Kidney capillary endothelial cell (primary cell): ENCODE measurements at regions not wholly inside any gene's neighbourhood (a gene's known extent, or its start where the extent isn't known, plus 50 kb on each side); places are given as distances from the start of the nearest gene placed in this dataset.

Experiments used
- DNase-seq: peaks from one replicate; pipeline ENCODE4 v3.0.0-alpha.2; 2018; ENCODE audit warnings: low spot score

- DNase-seq: no peak
These were observed 329.2 kb upstream of the NPVF start for GRCh38 chr7:25557379-25557917.

GRCh38 chr7:25557930-25558329, 329.6 kb upstream of the NPVF start:
- DNase-seq: no peak

GRCh38 chr7:25558605-25559004, 330.3 kb upstream of the NPVF start:
- no peak for DNase-seq

- DNase-seq: no peak
These were observed 331.5 kb upstream of the NPVF start for GRCh38 chr7:25559581-25560367.

- no peak for DNase-seq
These were observed 334.4 kb upstream of the NPVF start for GRCh38 chr7:25562673-25563182.

GRCh38 chr7:25565002-25565401, 336.7 kb upstream of the NPVF start:
- DNase-seq: no peak

- DNase-seq: peak; percentile 58
These were observed 337.7 kb upstream of the NPVF start for GRCh38 chr7:25565949-25566348.

GRCh38 chr7:25567430-25567829, 339.1 kb upstream of the NPVF start:
- no peak for DNase-seq

- DNase-seq: no peak
These were observed 341.5 kb upstream of the NPVF start for GRCh38 chr7:25569765-25570164.

- no peak for DNase-seq
These were observed 344.1 kb upstream of the NPVF start for GRCh38 chr7:25572423-25572822.

GRCh38 chr7:25574828-25575227, 346.5 kb upstream of the NPVF start:
- DNase-seq: no peak

- DNase-seq: no peak
These were observed 347.3 kb upstream of the NPVF start for GRCh38 chr7:25575634-25576033.

- DNase-seq: no peak
These were observed 350.9 kb upstream of the NPVF start for GRCh38 chr7:25578991-25579777.

- no peak for DNase-seq
These were observed 351.4 kb upstream of the NPVF start for GRCh38 chr7:25579778-25580075.

- no peak for DNase-seq
These were observed 351.9 kb upstream of the NPVF start for GRCh38 chr7:25580141-25580540.

- no peak for DNase-seq
These were observed 355.3 kb upstream of the NPVF start for GRCh38 chr7:25583621-25584020.

- DNase-seq: no peak
These were observed 356.0 kb upstream of the NPVF start for GRCh38 chr7:25584112-25584938.

GRCh38 chr7:25586513-25586912, 358.2 kb upstream of the NPVF start:
- no peak for DNase-seq

GRCh38 chr7:25594122-25594521, 365.8 kb upstream of the NPVF start:
- DNase-seq: no peak

GRCh38 chr7:25594728-25595127, 366.4 kb upstream of the NPVF start:
- DNase-seq: no peak

- DNase-seq: no peak
These were observed 367.7 kb upstream of the NPVF start for GRCh38 chr7:25595996-25596395.

GRCh38 chr7:25596443-25596842, 368.2 kb upstream of the NPVF start:
- no peak for DNase-seq
